GM12878 (cell line): ENCODE measurements at regions not wholly inside any gene's neighbourhood (a gene's known extent, or its start where the extent isn't known, plus 50 kb on each side); places are given as distances from the start of the nearest gene placed in this dataset.

Experiments
- ATAC-seq: fragments of 200-7000 bp; cut with Tn5 transposase; 3 replicates; pipeline ENCODE4 v1.9.1; 2020; ENCODE audit warnings: mild to moderate bottlenecking, moderate library complexity
- BruUV-seq: library from RNA; stranded (reverse); fragments of 400-500 nt; replicated peaks from 2 replicates; lab custom pipeline; 2021; lab: Mats Ljungman, UMichigan
- CTCF ChIA-PET: fragments of 300-600 bp; sonication (Branson Sonifier 250); formaldehyde crosslinking; extraction: SDS; loops from one replicate; lab custom pipeline; 2021; ENCODE audit warnings: inconsistent platforms; lab: Yijun Ruan, JAX
- POLR2A ChIA-PET: fragments of 350-600 bp; formaldehyde crosslinking; extraction: SDS; loops from one replicate; lab custom pipeline; 2021; ENCODE audit warnings: inconsistent platforms; lab: Charles Lee
- RAD21 ChIA-PET: fragments of 300-600 bp; sonication (Branson Sonifier 250); formaldehyde crosslinking; loops from one replicate; lab custom pipeline; 2023; ENCODE audit warnings: antibody characterized with exemption; ENCODE audit not compliant: unreplicated experiment; lab: Charles Lee
- SMC1A ChIA-PET: fragments of 300-600 bp; sonication (Branson Sonifier 250); formaldehyde crosslinking; loops from one replicate; lab custom pipeline; 2023; ENCODE audit not compliant: unreplicated experiment, uncharacterized antibody; lab: Charles Lee
- DNase-seq: peaks from one replicate; pipeline ENCODE4 v3.0.0-alpha.2; 2011; ENCODE audit warnings: low read depth, low spot score
- FAIRE-seq: peaks from 3 replicates; lab custom pipeline; 2011; peaks lifted over from hg19 to GRCh38; lab: Jason Lieb, UNC
- H2AFZ ChIP-seq: 2 replicates; pipeline ENCODE4 v1.6.0; 2011; ENCODE audit warnings: low read depth, low read length, control low read depth; ENCODE audit not compliant: control insufficient read depth
- H3K27ac ChIP-seq: 2 replicates; pipeline ENCODE4 v1.5.1; 2011; ENCODE audit warnings: control low read depth; ENCODE audit not compliant: control insufficient read depth, insufficient read depth
- H3K27me3 ChIP-seq, 2 experiments: replicated peaks in 1 of 2; 2 replicates each; pipeline versions ENCODE4 v1.6.0 to v1.6.1; 2011; ENCODE audit warnings: low read length in 1 of 2; ENCODE audit not compliant: control insufficient read depth in 2 of 2, insufficient read depth in 2 of 2
- H3K36me3 ChIP-seq, 2 experiments: 2 replicates each; pipeline ENCODE4 v1.5.1; 2011; ENCODE audit warnings: low read length in 1 of 2; ENCODE audit not compliant: control insufficient read depth in 2 of 2, insufficient read depth in 2 of 2
- H3K4me1 ChIP-seq: 2 replicates; pipeline ENCODE4 v1.6.1; 2011; ENCODE audit warnings: mild to moderate bottlenecking, low read length, moderate library complexity, mixed read lengths; ENCODE audit not compliant: control insufficient read depth, insufficient read depth
- H3K4me2 ChIP-seq: 2 replicates; pipeline ENCODE4 v1.6.0; 2011; ENCODE audit warnings: control low read depth; ENCODE audit not compliant: control insufficient read depth, insufficient read depth
- H3K4me3 ChIP-seq: fragments of 200-600 bp; sonication (generic); 2 replicates; pipeline ENCODE4 v1.5.1; 2016
- H3K79me2 ChIP-seq: 2 replicates; pipeline ENCODE4 v1.6.0; 2011; ENCODE audit warnings: low read length; ENCODE audit not compliant: control insufficient read depth, insufficient read depth
- H3K9ac ChIP-seq: 2 replicates; pipeline ENCODE4 v1.8.0; 2011; ENCODE audit warnings: low read length, control low read depth, mixed read lengths; ENCODE audit not compliant: control insufficient read depth, insufficient read depth
- H3K9me3 ChIP-seq: replicated peaks from 3 replicates; pipeline ENCODE4 v1.5.1; 2011; ENCODE audit warnings: mild to moderate bottlenecking, low read length; ENCODE audit not compliant: control insufficient read depth, insufficient read depth
- H4K20me1 ChIP-seq: 2 replicates; pipeline ENCODE4 v1.6.0; 2011; ENCODE audit not compliant: control insufficient read depth, insufficient read depth
- BACH1 ChIP-seq: fragments of 450-650 bp; IDR thresholded peaks from 2 replicates; pipeline ENCODE4 v1.6.1; 2017; ENCODE audit warnings: mild to moderate bottlenecking, borderline replicate concordance
- DPF2 ChIP-seq: fragments of 450-650 bp; IDR thresholded peaks from 2 replicates; pipeline ENCODE4 v1.6.1; 2017; ENCODE audit warnings: mild to moderate bottlenecking
- GATAD2B ChIP-seq: fragments of 450-650 bp; conservative IDR thresholded peaks from 2 replicates; pipeline ENCODE4 v1.6.1; 2017; ENCODE audit warnings: low read depth, mild to moderate bottlenecking, moderate library complexity
- HDAC2 ChIP-seq: fragments of 200-600 bp; sonication (generic); IDR thresholded peaks from 2 replicates; pipeline ENCODE4 v1.6.1; 2017
- HDGF ChIP-seq: fragments of 450-650 bp; IDR thresholded peaks from 2 replicates; pipeline ENCODE4 v1.6.1; 2016; ENCODE audit warnings: antibody characterized with exemption
- KDM1A ChIP-seq: fragments of 200-600 bp; sonication (generic); IDR thresholded peaks from 2 replicates; pipeline ENCODE4 v1.6.1; 2016; ENCODE audit warnings: borderline replicate concordance
- MXI1 ChIP-seq: fragments of 150-350 bp; IDR thresholded peaks from 2 replicates; pipeline ENCODE4 v1.6.1; 2011; ENCODE audit warnings: low read depth, mild to moderate bottlenecking, inconsistent platforms, low read length, improper control_type of control experiment
- NFXL1 ChIP-seq: fragments of 450-650 bp; IDR thresholded peaks from 2 replicates; pipeline ENCODE4 v1.6.1; 2017; ENCODE audit warnings: antibody characterized with exemption, mild to moderate bottlenecking, borderline replicate concordance
- PML ChIP-seq: IDR thresholded peaks from 2 replicates; pipeline ENCODE4 v1.6.1; 2012; ENCODE audit warnings: low read length, inconsistent platforms
- POLR2A ChIP-seq: IDR thresholded peaks from 2 replicates; pipeline ENCODE4 v1.6.1; 2011; ENCODE audit warnings: low read depth, mild to moderate bottlenecking, low read length
- RAD51 ChIP-seq: fragments of 450-650 bp; IDR thresholded peaks from 2 replicates; pipeline ENCODE4 v1.6.1; 2016; ENCODE audit warnings: moderate library complexity, mild to moderate bottlenecking, inconsistent platforms
- RCOR1 ChIP-seq: conservative IDR thresholded peaks from 2 replicates; pipeline ENCODE4 v1.6.1; 2012; ENCODE audit warnings: low read depth, low read length, improper control_type of control experiment
- SMC3 ChIP-seq: IDR thresholded peaks from 2 replicates; pipeline ENCODE4 v1.6.1; 2011; ENCODE audit warnings: low read length, improper control_type of control experiment, borderline replicate concordance
- ZNF207 ChIP-seq: fragments of 450-650 bp; IDR thresholded peaks from 2 replicates; pipeline ENCODE4 v1.6.1; 2014; ENCODE audit warnings: antibody characterized with exemption, mild to moderate bottlenecking, borderline replicate concordance
- ZNF384 ChIP-seq: IDR thresholded peaks from 2 replicates; pipeline ENCODE4 v1.6.1; 2012; ENCODE audit warnings: low read depth, mild to moderate bottlenecking, low read length, improper control_type of control experiment, borderline replicate concordance
- WGBS: methylation state at CpG from one replicate; pipeline ENCODE4 v1.1.6; 2016; ENCODE audit warnings: low lambda C conversion rate; ENCODE audit not compliant: insufficient replicate concordance, insufficient coverage; ENCODE audit errors: missing lambda C conversion rate; 5-methylcytosine and 5-hydroxymethylcytosine counted together
- in situ Hi-C: fragments of 300-500 bp; cut with MboI; formaldehyde crosslinking; loops from 9 replicates; pipeline ENCODE4 v1.14.3; 2018; ENCODE audit warnings: mixed read lengths
- intact Hi-C: fragments of 100-400 bp; cut with micrococcal nuclease; formaldehyde crosslinking; loops from one replicate; pipeline ENCODE4 v1.14.2; 2022; ENCODE audit not compliant: unreplicated experiment
- TF ChIP-seq, protein P1 (sequence below): fragments of 150-350 bp; IDR thresholded peaks from 2 replicates; pipeline ENCODE4 v1.6.1; 2016; ENCODE audit warnings: low read depth, low read length
- TF ChIP-seq, protein P2 (sequence below): IDR thresholded peaks from 2 replicates; pipeline ENCODE4 v1.6.1; 2012; ENCODE audit warnings: low read length, inconsistent platforms
- TF ChIP-seq, protein P3 (sequence below): fragments of 450-650 bp; conservative IDR thresholded peaks from 2 replicates; pipeline ENCODE4 v1.6.1; 2017; ENCODE audit warnings: mild to moderate bottlenecking, moderate library complexity
- TF ChIP-seq, protein P4 (sequence below): IDR thresholded peaks from 2 replicates; pipeline ENCODE4 v1.6.1; 2011; ENCODE audit warnings: mild to moderate bottlenecking, low read depth, low read length, moderate library complexity; ENCODE audit not compliant: insufficient replicate concordance

DNA sequence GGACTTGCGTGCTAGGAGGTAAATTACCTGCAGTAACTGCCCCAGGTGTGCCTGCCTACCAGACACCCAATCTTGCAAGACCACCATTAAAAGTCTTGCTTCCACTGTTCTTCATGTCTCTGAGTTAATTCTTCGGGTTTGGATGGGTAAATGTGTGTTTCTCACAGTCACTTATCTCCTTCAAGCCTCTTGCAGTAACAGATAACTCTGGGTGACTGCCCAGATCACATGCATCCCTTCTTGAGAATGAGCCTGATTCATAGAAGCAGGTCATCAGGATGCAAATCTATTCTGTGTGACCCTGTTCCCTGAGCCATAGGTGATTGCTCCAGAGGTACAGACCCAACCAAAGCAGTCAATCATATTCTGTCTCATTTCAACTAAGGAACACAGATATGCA is 194.6 kb downstream of the METTL4 start (continued):
- TF ChIP-seq ZNF207: no peak
- no peak for TF ChIP-seq SMC3
- no peak for TF ChIP-seq DPF2
- no peak for TF ChIP-seq HDGF
- TF ChIP-seq HDAC2: no peak
- TF ChIP-seq, protein P1, sequence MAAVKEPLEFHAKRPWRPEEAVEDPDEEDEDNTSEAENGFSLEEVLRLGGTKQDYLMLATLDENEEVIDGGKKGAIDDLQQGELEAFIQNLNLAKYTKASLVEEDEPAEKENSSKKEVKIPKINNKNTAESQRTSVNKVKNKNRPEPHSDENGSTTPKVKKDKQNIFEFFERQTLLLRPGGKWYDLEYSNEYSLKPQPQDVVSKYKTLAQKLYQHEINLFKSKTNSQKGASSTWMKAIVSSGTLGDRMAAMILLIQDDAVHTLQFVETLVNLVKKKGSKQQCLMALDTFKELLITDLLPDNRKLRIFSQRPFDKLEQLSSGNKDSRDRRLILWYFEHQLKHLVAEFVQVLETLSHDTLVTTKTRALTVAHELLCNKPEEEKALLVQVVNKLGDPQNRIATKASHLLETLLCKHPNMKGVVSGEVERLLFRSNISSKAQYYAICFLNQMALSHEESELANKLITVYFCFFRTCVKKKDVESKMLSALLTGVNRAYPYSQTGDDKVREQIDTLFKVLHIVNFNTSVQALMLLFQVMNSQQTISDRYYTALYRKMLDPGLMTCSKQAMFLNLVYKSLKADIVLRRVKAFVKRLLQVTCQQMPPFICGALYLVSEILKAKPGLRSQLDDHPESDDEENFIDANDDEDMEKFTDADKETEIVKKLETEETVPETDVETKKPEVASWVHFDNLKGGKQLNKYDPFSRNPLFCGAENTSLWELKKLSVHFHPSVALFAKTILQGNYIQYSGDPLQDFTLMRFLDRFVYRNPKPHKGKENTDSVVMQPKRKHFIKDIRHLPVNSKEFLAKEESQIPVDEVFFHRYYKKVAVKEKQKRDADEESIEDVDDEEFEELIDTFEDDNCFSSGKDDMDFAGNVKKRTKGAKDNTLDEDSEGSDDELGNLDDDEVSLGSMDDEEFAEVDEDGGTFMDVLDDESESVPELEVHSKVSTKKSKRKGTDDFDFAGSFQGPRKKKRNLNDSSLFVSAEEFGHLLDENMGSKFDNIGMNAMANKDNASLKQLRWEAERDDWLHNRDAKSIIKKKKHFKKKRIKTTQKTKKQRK: no peak
- TF ChIP-seq GATAD2B: no peak
- TF ChIP-seq, protein P2, sequence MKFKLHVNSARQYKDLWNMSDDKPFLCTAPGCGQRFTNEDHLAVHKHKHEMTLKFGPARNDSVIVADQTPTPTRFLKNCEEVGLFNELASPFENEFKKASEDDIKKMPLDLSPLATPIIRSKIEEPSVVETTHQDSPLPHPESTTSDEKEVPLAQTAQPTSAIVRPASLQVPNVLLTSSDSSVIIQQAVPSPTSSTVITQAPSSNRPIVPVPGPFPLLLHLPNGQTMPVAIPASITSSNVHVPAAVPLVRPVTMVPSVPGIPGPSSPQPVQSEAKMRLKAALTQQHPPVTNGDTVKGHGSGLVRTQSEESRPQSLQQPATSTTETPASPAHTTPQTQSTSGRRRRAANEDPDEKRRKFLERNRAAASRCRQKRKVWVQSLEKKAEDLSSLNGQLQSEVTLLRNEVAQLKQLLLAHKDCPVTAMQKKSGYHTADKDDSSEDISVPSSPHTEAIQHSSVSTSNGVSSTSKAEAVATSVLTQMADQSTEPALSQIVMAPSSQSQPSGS: no peak

DNA sequence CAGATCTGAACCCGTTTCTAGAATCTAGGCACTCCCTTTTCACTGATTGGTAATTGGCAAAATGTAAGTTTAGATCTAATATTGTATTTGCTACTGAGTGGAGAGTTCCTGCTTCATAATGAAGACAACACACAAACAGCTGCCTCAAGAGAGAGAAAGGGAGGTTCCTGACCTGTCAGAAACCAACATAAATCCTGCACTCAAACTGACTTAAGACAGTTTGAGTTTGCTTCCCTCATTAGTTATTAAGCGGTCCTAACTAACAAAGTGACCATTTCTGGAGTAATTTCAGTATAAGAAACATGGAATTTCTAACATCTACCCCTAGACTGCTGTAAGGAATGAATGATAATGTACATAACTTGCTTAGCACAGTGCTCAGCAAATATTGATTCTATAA is 191.2 kb downstream of the METTL4 start:
- no peak for DNase-seq
- H3K9ac ChIP-seq: no peak overlapping the region
- H4K20me1 ChIP-seq: no peaks in the 10 kb centered on the region
- BruUV-seq: no TSS peak
- H3K27me3 ChIP-seq: no peaks in the 10 kb centered on the region; a peak in 1 of 4 replicates
- SMC1A ChIA-PET: interaction anchor here (1.3 kb wide), 1 partner anchor 22 kb away, joined by 3 read pairs; no protein-coding TSS in a partner anchor
- POLR2A ChIA-PET: no interaction called here
- no peak for ATAC-seq
- in situ Hi-C loops (no loop called here), intact Hi-C loops (no loop called here)
- no peak for FAIRE-seq
- 0% methylated on average over 2 of the region's 2 CpGs for WGBS
- H2AFZ ChIP-seq: no peak overlapping the region
- H3K4me2 ChIP-seq: no peak overlapping the region
- no peak overlapping the region for H3K27ac ChIP-seq
- H3K4me3 ChIP-seq: no peak overlapping the region
- no peaks in the 10 kb centered on the region for H3K4me1 ChIP-seq
- CTCF ChIA-PET: no interaction called here
- no peaks in the 10 kb centered on the region for H3K79me2 ChIP-seq
- RAD21 ChIA-PET: no interaction called here
- no peaks in the 10 kb centered on the region for H3K36me3 ChIP-seq
- no peaks in the 10 kb centered on the region for H3K9me3 ChIP-seq
- no peak for TF ChIP-seq RCOR1
- TF ChIP-seq ZNF384: no peak
- TF ChIP-seq MXI1: no peak
- TF ChIP-seq, protein P3, sequence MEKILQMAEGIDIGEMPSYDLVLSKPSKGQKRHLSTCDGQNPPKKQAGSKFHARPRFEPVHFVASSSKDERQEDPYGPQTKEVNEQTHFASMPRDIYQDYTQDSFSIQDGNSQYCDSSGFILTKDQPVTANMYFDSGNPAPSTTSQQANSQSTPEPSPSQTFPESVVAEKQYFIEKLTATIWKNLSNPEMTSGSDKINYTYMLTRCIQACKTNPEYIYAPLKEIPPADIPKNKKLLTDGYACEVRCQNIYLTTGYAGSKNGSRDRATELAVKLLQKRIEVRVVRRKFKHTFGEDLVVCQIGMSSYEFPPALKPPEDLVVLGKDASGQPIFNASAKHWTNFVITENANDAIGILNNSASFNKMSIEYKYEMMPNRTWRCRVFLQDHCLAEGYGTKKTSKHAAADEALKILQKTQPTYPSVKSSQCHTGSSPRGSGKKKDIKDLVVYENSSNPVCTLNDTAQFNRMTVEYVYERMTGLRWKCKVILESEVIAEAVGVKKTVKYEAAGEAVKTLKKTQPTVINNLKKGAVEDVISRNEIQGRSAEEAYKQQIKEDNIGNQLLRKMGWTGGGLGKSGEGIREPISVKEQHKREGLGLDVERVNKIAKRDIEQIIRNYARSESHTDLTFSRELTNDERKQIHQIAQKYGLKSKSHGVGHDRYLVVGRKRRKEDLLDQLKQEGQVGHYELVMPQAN: no peak
- no peak for TF ChIP-seq NFXL1
- no peak for TF ChIP-seq PML
- TF ChIP-seq BACH1: no peak
- TF ChIP-seq, protein P4, sequence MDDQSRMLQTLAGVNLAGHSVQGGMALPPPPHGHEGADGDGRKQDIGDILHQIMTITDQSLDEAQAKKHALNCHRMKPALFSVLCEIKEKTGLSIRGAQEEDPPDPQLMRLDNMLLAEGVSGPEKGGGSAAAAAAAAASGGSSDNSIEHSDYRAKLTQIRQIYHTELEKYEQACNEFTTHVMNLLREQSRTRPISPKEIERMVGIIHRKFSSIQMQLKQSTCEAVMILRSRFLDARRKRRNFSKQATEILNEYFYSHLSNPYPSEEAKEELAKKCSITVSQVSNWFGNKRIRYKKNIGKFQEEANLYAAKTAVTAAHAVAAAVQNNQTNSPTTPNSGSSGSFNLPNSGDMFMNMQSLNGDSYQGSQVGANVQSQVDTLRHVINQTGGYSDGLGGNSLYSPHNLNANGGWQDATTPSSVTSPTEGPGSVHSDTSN: no peak
- TF ChIP-seq KDM1A: no peak
- no peak for TF ChIP-seq RAD51
- no peak for TF ChIP-seq POLR2A
